ENCODE measurements at regions not wholly inside any gene's neighbourhood (a gene's known extent, or its start where the extent isn't known, plus 50 kb on each side); places are given as distances from the start of the nearest gene placed in this dataset.
"Not testable (repeated sequence)": the region's sequence is repeated elsewhere in the genome, so short reads cannot be mapped to it uniquely, and the experiment has no call there.

DNA sequence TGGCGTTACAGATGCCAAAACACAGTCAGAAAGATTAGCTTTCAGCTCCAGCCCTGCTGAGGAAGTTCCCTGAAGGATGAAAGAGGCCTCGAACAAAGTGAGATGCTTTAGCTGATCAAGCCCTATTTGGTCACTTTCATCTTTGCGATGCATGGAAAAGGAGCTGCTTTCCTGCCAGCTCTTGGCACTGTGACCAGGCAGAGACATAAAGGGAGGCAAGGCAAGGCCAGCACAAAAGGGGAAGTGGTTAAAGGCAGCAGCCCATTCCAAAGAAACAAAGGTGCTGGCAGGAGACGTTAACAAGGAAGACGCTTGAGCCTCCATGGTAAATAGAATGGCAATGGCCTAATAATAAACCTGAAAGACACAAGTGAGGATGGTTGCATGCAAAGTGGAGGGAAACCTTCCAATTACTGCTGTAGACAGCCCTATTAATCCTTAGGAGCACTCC lies 617.1 kb upstream of the INTU start:
- peak; percentile 5 for DNase-seq
- no peaks in the 10 kb centered on the region for H3K27me3 ChIP-seq (ENCODE audit: control insufficient read depth, insufficient read depth, low read length)
- H3K4me3 ChIP-seq (ENCODE audit: insufficient read depth, low read depth, low read length): no peak overlapping the region
- H3K36me3 ChIP-seq (replicated peaks; ENCODE audit: control insufficient read depth, insufficient read depth, low read length): no peaks in the 10 kb centered on the region

DNA sequence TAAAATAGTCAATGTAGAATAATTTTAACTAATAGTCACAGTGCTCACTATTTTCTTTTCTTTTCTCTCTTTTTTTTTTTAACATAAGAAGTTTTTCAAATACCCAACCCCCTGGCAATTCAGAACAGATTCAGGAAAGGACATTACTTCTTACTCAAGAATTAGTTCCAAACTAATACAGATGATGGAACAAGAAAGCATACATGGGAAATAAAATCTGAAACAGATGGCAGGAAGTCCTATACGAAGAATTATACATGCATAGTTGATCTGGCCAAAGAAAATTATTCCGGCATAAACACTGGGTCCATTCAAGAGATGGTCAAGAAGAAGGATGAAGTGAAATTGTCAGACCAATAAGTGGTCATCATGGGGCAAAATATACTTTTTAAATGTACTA lies 614.4 kb upstream of the INTU start:
- DNase-seq: no peak
- Histone ChIP-seq H3K36me3 (replicated peaks; ENCODE audit: control insufficient read depth, insufficient read depth, low read length) (no peaks in the 10 kb centered on the region), H3K27me3 (ENCODE audit: control insufficient read depth, insufficient read depth, low read length) (no peaks in the 10 kb centered on the region), H3K4me3 (ENCODE audit: insufficient read depth, low read depth, low read length) (no peak overlapping the region)

DNA sequence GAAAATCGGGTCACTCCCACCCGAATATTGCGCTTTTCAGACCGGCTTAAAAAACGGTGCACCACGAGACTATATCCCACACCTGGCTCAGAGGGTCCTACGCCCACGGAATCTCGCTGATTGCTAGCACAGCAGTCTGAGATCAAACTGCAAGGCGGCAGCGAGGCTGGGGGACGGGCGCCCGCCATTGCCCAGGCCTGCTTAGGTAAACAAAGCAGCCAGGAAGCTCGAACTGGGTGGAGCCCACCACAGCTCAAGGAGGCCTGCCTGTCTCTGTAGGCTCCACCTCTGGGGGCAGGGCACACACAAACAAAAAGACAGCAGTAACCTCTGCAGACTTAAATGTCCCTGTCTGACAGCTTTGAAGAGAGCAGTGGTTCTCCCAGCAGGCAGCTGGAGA lies 611.9 kb upstream of the INTU start:
- DNase-seq; H3K4me3 ChIP-seq (ENCODE audit: insufficient read depth, low read depth, low read length); H3K36me3 ChIP-seq (replicated peaks; ENCODE audit: control insufficient read depth, insufficient read depth, low read length); H3K27me3 ChIP-seq (ENCODE audit: control insufficient read depth, insufficient read depth, low read length): not testable (repeated sequence)

GRCh38 chr4:127036296-127036695 lies 596.5 kb upstream of the INTU start:
- Histone ChIP-seq H3K36me3 (replicated peaks; ENCODE audit: control insufficient read depth, insufficient read depth, low read length) (no peaks in the 10 kb centered on the region; the same call in 1 of the 2 replicates), H3K27me3 (ENCODE audit: control insufficient read depth, insufficient read depth, low read length) (no peaks in the 10 kb centered on the region), H3K4me3 (ENCODE audit: insufficient read depth, low read depth, low read length) (no peak overlapping the region)
- no peak for DNase-seq

DNA sequence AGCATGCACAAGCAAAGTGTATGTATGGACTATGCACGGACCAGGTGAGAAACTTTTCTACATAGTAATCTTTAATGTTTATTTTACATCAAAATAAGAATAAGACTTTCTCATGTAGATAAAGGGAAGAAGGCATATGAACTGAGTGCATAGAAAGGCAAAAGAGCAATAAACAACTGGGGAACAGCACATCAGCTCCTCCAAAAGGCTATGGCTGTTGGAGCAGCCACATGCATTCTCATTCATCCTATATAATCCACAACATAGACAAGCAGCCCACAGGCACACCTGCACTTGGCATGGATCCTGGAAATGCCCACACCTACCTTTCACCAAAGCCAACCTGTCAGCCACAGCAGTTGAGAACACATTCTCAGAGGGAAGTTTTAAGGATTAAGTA lies 586.9 kb upstream of the INTU start:
- Histone ChIP-seq H3K27me3 (ENCODE audit: control insufficient read depth, insufficient read depth, low read length) (no peaks in the 10 kb centered on the region), H3K36me3 (replicated peaks; ENCODE audit: control insufficient read depth, insufficient read depth, low read length) (no peaks in the 10 kb centered on the region), H3K4me3 (ENCODE audit: insufficient read depth, low read depth, low read length) (no peak overlapping the region)
- no peak for DNase-seq

- DNase-seq: no peak
- H3K36me3 ChIP-seq (replicated peaks; ENCODE audit: control insufficient read depth, insufficient read depth, low read length): no peaks in the 10 kb centered on the region
- no peaks in the 10 kb centered on the region for H3K27me3 ChIP-seq (ENCODE audit: control insufficient read depth, insufficient read depth, low read length)
- no peak overlapping the region for H3K4me3 ChIP-seq (ENCODE audit: insufficient read depth, low read depth, low read length)
These were observed 584.8 kb upstream of the INTU start for GRCh38 chr4:127047930-127048329.

GRCh38 chr4:127048376-127049044 lies 584.2 kb upstream of the INTU start:
- no peak overlapping the region for H3K4me3 ChIP-seq (ENCODE audit: insufficient read depth, low read depth, low read length)
- no peak for DNase-seq
- H3K36me3 ChIP-seq (replicated peaks; ENCODE audit: control insufficient read depth, insufficient read depth, low read length): no peaks in the 10 kb centered on the region
- H3K27me3 ChIP-seq (ENCODE audit: control insufficient read depth, insufficient read depth, low read length): no peaks in the 10 kb centered on the region

DNA sequence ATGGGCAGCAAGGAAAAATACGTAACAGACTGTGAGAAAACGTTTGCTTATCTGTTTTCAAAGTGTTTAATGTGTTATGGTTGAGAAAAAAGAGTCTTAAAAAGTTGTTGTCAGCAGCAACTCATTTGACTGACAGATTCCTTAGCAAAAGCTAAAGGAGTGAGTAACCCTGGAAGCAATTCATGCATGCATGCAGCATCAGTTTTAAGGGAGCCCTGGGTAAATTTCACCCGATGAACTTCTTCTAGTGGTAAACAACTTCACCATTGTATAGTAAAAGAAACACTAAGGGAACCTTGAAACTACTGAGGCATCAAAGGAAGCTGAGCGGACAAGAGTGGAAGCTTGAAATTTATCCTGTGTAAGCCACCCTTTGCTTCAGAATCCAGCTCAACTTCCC lies 583.2 kb upstream of the INTU start:
- no peak overlapping the region for H3K4me3 ChIP-seq (ENCODE audit: insufficient read depth, low read depth, low read length)
- no peak for DNase-seq
- no peaks in the 10 kb centered on the region for H3K36me3 ChIP-seq (replicated peaks; ENCODE audit: control insufficient read depth, insufficient read depth, low read length)
- no peaks in the 10 kb centered on the region for H3K27me3 ChIP-seq (ENCODE audit: control insufficient read depth, insufficient read depth, low read length)

DNA sequence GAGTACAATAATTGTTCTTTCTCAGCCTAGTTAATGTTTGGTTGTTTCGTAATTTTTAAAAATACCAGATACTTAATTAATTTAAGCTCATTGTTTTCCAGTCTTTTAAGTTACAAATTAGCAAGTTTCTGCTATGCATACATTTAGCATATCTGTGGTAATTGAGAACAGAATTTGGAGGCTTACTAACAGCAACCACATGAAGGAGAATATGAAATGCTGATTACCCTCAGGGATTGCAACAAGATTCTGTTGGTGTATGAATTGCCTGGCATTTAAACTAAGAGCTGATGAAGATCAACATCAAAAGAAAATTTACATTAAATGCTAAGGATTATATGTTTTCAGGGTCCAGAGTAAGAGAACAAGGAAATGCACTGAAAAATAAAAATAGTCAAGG lies 580.0 kb upstream of the INTU start:
- H3K36me3 ChIP-seq (replicated peaks; ENCODE audit: control insufficient read depth, insufficient read depth, low read length): no peaks in the 10 kb centered on the region
- no peak overlapping the region for H3K4me3 ChIP-seq (ENCODE audit: insufficient read depth, low read depth, low read length)
- H3K27me3 ChIP-seq (ENCODE audit: control insufficient read depth, insufficient read depth, low read length): no peaks in the 10 kb centered on the region
- no peak for DNase-seq

GRCh38 chr4:127055357-127055756 lies 577.4 kb upstream of the INTU start:
- Histone ChIP-seq H3K4me3 (ENCODE audit: insufficient read depth, low read depth, low read length) (no peak overlapping the region), H3K27me3 (ENCODE audit: control insufficient read depth, insufficient read depth, low read length) (no peaks in the 10 kb centered on the region)
- DNase-seq: no peak

DNA sequence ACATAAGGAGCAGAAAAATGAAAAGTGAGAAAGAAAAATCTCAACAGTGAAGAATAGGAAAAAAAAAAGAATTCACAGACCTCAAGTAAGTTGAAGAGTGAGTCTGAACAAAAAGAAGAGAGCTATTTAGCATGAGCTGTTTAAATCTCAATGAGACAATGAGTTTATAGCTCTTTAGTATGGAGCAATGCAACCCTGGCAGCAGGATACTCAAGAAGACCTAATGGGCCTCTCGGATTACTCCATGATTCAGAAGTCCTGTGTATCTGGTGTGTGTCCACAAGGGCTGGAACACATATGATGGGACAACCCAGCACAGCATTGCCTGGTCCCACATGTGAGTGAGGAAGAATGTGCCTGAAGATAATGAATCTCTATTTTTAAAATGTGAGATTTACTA lies 563.1 kb upstream of the INTU start:
- peak; percentile 19 for DNase-seq
- Histone ChIP-seq H3K4me3 (ENCODE audit: insufficient read depth, low read depth, low read length) (no peak overlapping the region), H3K27me3 (ENCODE audit: control insufficient read depth, insufficient read depth, low read length) (no peaks in the 10 kb centered on the region), H3K36me3 (replicated peaks; ENCODE audit: control insufficient read depth, insufficient read depth, low read length) (no peaks in the 10 kb centered on the region)

More at GRCh38 chr4:127055357-127055756, 577.4 kb upstream of the INTU start:
- no peaks in the 10 kb centered on the region for H3K36me3 ChIP-seq (replicated peaks; ENCODE audit: control insufficient read depth, insufficient read depth, low read length)

GRCh38 chr4:127071443-127071842 lies 561.3 kb upstream of the INTU start:
- no peaks in the 10 kb centered on the region for H3K36me3 ChIP-seq (replicated peaks; ENCODE audit: control insufficient read depth, insufficient read depth, low read length)

GRCh38 chr4:127080141-127080540 lies 552.6 kb upstream of the INTU start:
- H3K27me3 ChIP-seq (ENCODE audit: control insufficient read depth, insufficient read depth, low read length): no peaks in the 10 kb centered on the region
- DNase-seq: no peak
- no peaks in the 10 kb centered on the region for H3K36me3 ChIP-seq (replicated peaks; ENCODE audit: control insufficient read depth, insufficient read depth, low read length)
- H3K4me3 ChIP-seq (ENCODE audit: insufficient read depth, low read depth, low read length): no peak overlapping the region

More at GRCh38 chr4:127071443-127071842, 561.3 kb upstream of the INTU start:
- Histone ChIP-seq H3K4me3 (ENCODE audit: insufficient read depth, low read depth, low read length) (no peak overlapping the region), H3K27me3 (ENCODE audit: control insufficient read depth, insufficient read depth, low read length) (no peaks in the 10 kb centered on the region)
- no peak for DNase-seq

GRCh38 chr4:127081041-127081440 lies 551.7 kb upstream of the INTU start:
- Histone ChIP-seq H3K36me3 (replicated peaks; ENCODE audit: control insufficient read depth, insufficient read depth, low read length) (no peaks in the 10 kb centered on the region), H3K27me3 (ENCODE audit: control insufficient read depth, insufficient read depth, low read length) (no peaks in the 10 kb centered on the region), H3K4me3 (ENCODE audit: insufficient read depth, low read depth, low read length) (no peak overlapping the region)
- no peak for DNase-seq

GRCh38 chr4:127082986-127083385 lies 549.8 kb upstream of the INTU start:
- DNase-seq: no peak
- Histone ChIP-seq H3K36me3 (replicated peaks; ENCODE audit: control insufficient read depth, insufficient read depth, low read length) (no peaks in the 10 kb centered on the region), H3K27me3 (ENCODE audit: control insufficient read depth, insufficient read depth, low read length) (no peaks in the 10 kb centered on the region), H3K4me3 (ENCODE audit: insufficient read depth, low read depth, low read length) (no peak overlapping the region)

DNA sequence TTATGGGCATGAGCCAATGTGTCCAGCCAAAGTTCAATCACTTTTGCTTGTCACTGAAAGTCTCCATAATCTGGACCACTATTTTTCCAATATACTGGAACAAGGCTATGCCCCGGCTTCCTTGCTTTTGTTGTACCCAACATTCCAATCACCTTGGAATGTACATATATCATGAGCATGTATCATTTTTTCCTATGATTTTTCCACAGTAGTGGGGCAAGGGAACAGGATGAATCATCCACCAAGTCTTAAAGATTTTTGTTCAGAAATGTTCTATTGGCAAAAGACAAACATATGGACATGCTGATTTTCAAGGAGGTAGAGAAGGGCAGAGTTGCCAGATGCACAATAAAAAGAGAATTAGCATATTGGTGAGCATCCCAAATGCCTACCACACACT lies 548.1 kb upstream of the INTU start:
- Histone ChIP-seq H3K27me3 (ENCODE audit: control insufficient read depth, insufficient read depth, low read length) (no peaks in the 10 kb centered on the region), H3K36me3 (replicated peaks; ENCODE audit: control insufficient read depth, insufficient read depth, low read length) (no peaks in the 10 kb centered on the region), H3K4me3 (ENCODE audit: insufficient read depth, low read depth, low read length) (no peak overlapping the region)
- no peak for DNase-seq

All from H7 (cell line).